GM19351 (cell line): ENCODE measurements at regions not wholly inside any gene's neighbourhood (a gene's known extent, or its start where the extent isn't known, plus 50 kb on each side); places are given as distances from the start of the nearest gene placed in this dataset.
"Not testable (repeated sequence)": the region's sequence is repeated elsewhere in the genome, so short reads cannot be mapped to it uniquely, and the experiment has no call there.

Experiments used
- ATAC-seq: cut with Tn5 transposase; IDR thresholded peaks from one replicate; pipeline ENCODE4 v1.9.1; 2021; ENCODE audit warnings: mild to moderate bottlenecking, moderate library complexity; ENCODE audit not compliant: unreplicated experiment

GRCh38 chr21:28224191-28224726, 768.4 kb downstream of the LTN1 start:
- ATAC-seq, result no peak

- no peak for ATAC-seq
Observed at GRCh38 chr21:28221984-28222383, 770.7 kb downstream of the LTN1 start.

- no peak for ATAC-seq
Observed at GRCh38 chr21:28220680-28221079, 772.0 kb downstream of the LTN1 start.

- ATAC-seq, result no peak
Observed at GRCh38 chr21:28216976-28217523, 775.6 kb downstream of the LTN1 start.

GRCh38 chr21:28215214-28215954, 777.3 kb downstream of the LTN1 start:
- no peak for ATAC-seq

GRCh38 chr21:28214786-28215185, 777.9 kb downstream of the LTN1 start:
- no peak for ATAC-seq

GRCh38 chr21:28213261-28213660, 779.4 kb downstream of the LTN1 start:
- ATAC-seq, result no peak

GRCh38 chr21:28212061-28212460, 780.6 kb downstream of the LTN1 start:
- ATAC-seq, result no peak

GRCh38 chr21:28207436-28208173, 785.1 kb downstream of the LTN1 start:
- no peak for ATAC-seq

- ATAC-seq, result no peak
Observed at GRCh38 chr21:28200726-28201125, 792.0 kb downstream of the LTN1 start.

GRCh38 chr21:28196981-28197380, 795.7 kb downstream of the LTN1 start:
- ATAC-seq, result no peak

- no peak for ATAC-seq
Observed at GRCh38 chr21:28193189-28193588, 799.5 kb downstream of the LTN1 start.

- ATAC-seq, result no peak
Observed at GRCh38 chr21:28186604-28187003, 806.1 kb downstream of the LTN1 start.

- ATAC-seq, result no peak
Observed at GRCh38 chr21:28181730-28182129, 810.9 kb downstream of the LTN1 start.

GRCh38 chr21:28179136-28179535, 813.5 kb downstream of the LTN1 start:
- no peak for ATAC-seq

GRCh38 chr21:28177124-28177523, 815.6 kb downstream of the LTN1 start:
- ATAC-seq, result no peak

- ATAC-seq, result no peak
Observed at GRCh38 chr21:28174701-28175100, 818.0 kb downstream of the LTN1 start.

GRCh38 chr21:28174006-28174405, 818.7 kb downstream of the LTN1 start:
- no peak for ATAC-seq

GRCh38 chr21:28172376-28172775, 820.3 kb downstream of the LTN1 start:
- no peak for ATAC-seq

GRCh38 chr21:28167366-28167765, 825.3 kb downstream of the LTN1 start:
- no peak for ATAC-seq

- ATAC-seq, result not testable (repeated sequence)
Observed at GRCh38 chr21:28164519-28164918, 828.2 kb downstream of the LTN1 start.

- not testable (repeated sequence) for ATAC-seq
Observed at GRCh38 chr21:28162052-28162451, 830.6 kb downstream of the LTN1 start.
